GM12892 (cell line): ENCODE measurements at regions not wholly inside any gene's neighbourhood (a gene's known extent, or its start where the extent isn't known, plus 50 kb on each side); places are given as distances from the start of the nearest gene placed in this dataset.

Experiments used
- POLR2A ChIP-seq: IDR thresholded peaks from 2 replicates; pipeline ENCODE4 v1.6.1; 2011; ENCODE audit warnings: low read depth, low read length, control low read depth
- POLR2AphosphoS5 ChIP-seq: IDR thresholded peaks from 2 replicates; pipeline ENCODE4 v1.6.1; 2011; ENCODE audit warnings: low read depth, low read length, control low read depth
- TAF1 ChIP-seq: IDR thresholded peaks from 2 replicates; pipeline ENCODE4 v1.6.1; 2011; ENCODE audit warnings: low read depth, mild to moderate bottlenecking, control low read depth, low read length, borderline replicate concordance

GRCh38 chr2:136060416-136060815 lies 57.5 kb downstream of the CXCR4 start:
- no peak for TF ChIP-seq POLR2A
- no peak for TF ChIP-seq POLR2AphosphoS5
- TF ChIP-seq TAF1, result no peak
